Activated CD8-positive, alpha-beta T cell treated with anti-CD3 and anti-CD28 coated beads, Interleukin-2, amount 10 ng/mL, durations not matched to agents 7 days and 5 days (primary cell): ENCODE measurements at regions not wholly inside any gene's neighbourhood (a gene's known extent, or its start where the extent isn't known, plus 50 kb on each side); places are given as distances from the start of the nearest gene placed in this dataset.
A peak's percentile ranks its signal among the peaks of the same experiment; 100 is the strongest.

Source experiments
- ATAC-seq: fragments of 150-1000 bp; cut with Tn5 transposase; one replicate; pipeline ENCODE4 v1.10.0; 2021; ENCODE audit warnings: moderate library complexity
- CTCF ChIA-PET: fragments of 350-600 bp; sonication (Branson Sonifier 250); formaldehyde crosslinking; loops from one replicate; lab custom pipeline; 2021; ENCODE audit warnings: antibody characterized with exemption; lab: Charles Lee
- POLR2A ChIA-PET: fragments of 350-600 bp; sonication (Branson Sonifier 250); formaldehyde crosslinking; loops from one replicate; lab custom pipeline; 2021; ENCODE audit warnings: antibody characterized with exemption; lab: Charles Lee
- DNase-seq: peaks from one replicate; pipeline ENCODE4 v3.0.0-alpha.2; 2020
- H3K27ac Mint-ChIP-seq: one replicate; pipeline ENCODE4 v1.8.0; 2021; ENCODE audit warnings: mild to moderate bottlenecking, mixed read lengths
- H3K27me3 Mint-ChIP-seq: one replicate; pipeline ENCODE4 v1.8.0; 2021; ENCODE audit warnings: low read depth, mixed read lengths
- H3K36me3 Mint-ChIP-seq: one replicate; pipeline ENCODE4 v1.8.0; 2021; ENCODE audit warnings: low read depth, mixed read lengths
- H3K4me1 Mint-ChIP-seq: one replicate; pipeline ENCODE4 v1.8.0; 2021; ENCODE audit warnings: low read depth, mixed read lengths
- H3K4me3 Mint-ChIP-seq: one replicate; pipeline ENCODE4 v1.8.0; 2021; ENCODE audit warnings: mild to moderate bottlenecking, mixed read lengths
- H3K9me3 Mint-ChIP-seq: one replicate; pipeline ENCODE4 v1.8.0; 2022; ENCODE audit warnings: mixed read lengths; ENCODE audit not compliant: insufficient read depth

- Mint-ChIP-seq H3K4me1 (peaks cover 35% of the 10 kb centered on the region), H3K9me3 (no peaks in the 10 kb centered on the region), H3K27me3 (no peaks in the 10 kb centered on the region), H3K27ac (peak overlapping the region; percentile 84), H3K36me3 (no peaks in the 10 kb centered on the region), H3K4me3 (peak overlapping the region; percentile 52)
- DNase-seq, result peak; percentile 75
- ATAC-seq, result peak; percentile 75
- POLR2A ChIA-PET, result no interaction called here
- CTCF ChIA-PET, result no interaction called here
Observed at GRCh38 chr6:14857501-14857900, 388.4 kb upstream of the JARID2 start.

- no peaks in the 10 kb centered on the region for H3K9me3 Mint-ChIP-seq
- ATAC-seq, result no peak
- no peak overlapping the region for H3K4me3 Mint-ChIP-seq
- H3K27ac Mint-ChIP-seq, result no peak overlapping the region
- H3K4me1 Mint-ChIP-seq, result peaks cover 35% of the 10 kb centered on the region
- no peaks in the 10 kb centered on the region for H3K36me3 Mint-ChIP-seq
- H3K27me3 Mint-ChIP-seq, result no peaks in the 10 kb centered on the region
- POLR2A ChIA-PET, result no interaction called here
- DNase-seq, result no peak
- CTCF ChIA-PET, result no interaction called here
Observed at GRCh38 chr6:14858808-14859207, 387.1 kb upstream of the JARID2 start.

- Mint-ChIP-seq H3K4me3 (no peak overlapping the region), H3K9me3 (no peaks in the 10 kb centered on the region), H3K27me3 (no peaks in the 10 kb centered on the region), H3K36me3 (no peaks in the 10 kb centered on the region), H3K27ac (no peak overlapping the region), H3K4me1 (peaks cover 44% of the 10 kb centered on the region)
- DNase-seq (no peak), ATAC-seq (no peak)
- ChIA-PET POLR2A (interaction anchor here (0.6 kb wide), 1 partner anchor 1002 kb away, joined by 3 read pairs; no protein-coding TSS in a partner anchor), CTCF (interaction anchor here (0.6 kb wide), 1 partner anchor 20 kb away, joined by 6 read pairs; no protein-coding TSS in a partner anchor)
Observed at GRCh38 chr6:14860774-14861173, 385.1 kb upstream of the JARID2 start.

GRCh38 chr6:14861491-14861943 is 384.4 kb upstream of the JARID2 start:
- H3K36me3 Mint-ChIP-seq, result no peaks in the 10 kb centered on the region
- no peak overlapping the region for H3K27ac Mint-ChIP-seq
- POLR2A ChIA-PET, result no interaction called here
- peaks cover 47% of the 10 kb centered on the region for H3K4me1 Mint-ChIP-seq
- peak; percentile 46 for DNase-seq
- H3K4me3 Mint-ChIP-seq, result no peak overlapping the region
- H3K27me3 Mint-ChIP-seq, result no peaks in the 10 kb centered on the region
- no peaks in the 10 kb centered on the region for H3K9me3 Mint-ChIP-seq
- CTCF ChIA-PET, result interaction anchor here (0.6 kb wide), 2 partner anchors 20 to 231 kb away, joined by 3 to 6 read pairs; no protein-coding TSS in a partner anchor
- ATAC-seq, result peak; percentile 31

- ChIA-PET POLR2A (no interaction called here), CTCF (no interaction called here)
- ATAC-seq (no peak), DNase-seq (no peak)
- H3K9me3 Mint-ChIP-seq, result no peaks in the 10 kb centered on the region
- H3K4me1 Mint-ChIP-seq, result peaks cover 40% of the 10 kb centered on the region
- no peaks in the 10 kb centered on the region for H3K36me3 Mint-ChIP-seq
- H3K27me3 Mint-ChIP-seq, result no peaks in the 10 kb centered on the region
- H3K4me3 Mint-ChIP-seq, result no peak overlapping the region
- H3K27ac Mint-ChIP-seq, result no peak overlapping the region
Observed at GRCh38 chr6:14862845-14863244, 383.0 kb upstream of the JARID2 start.

GRCh38 chr6:14863902-14864850 is 381.7 kb upstream of the JARID2 start:
- ChIA-PET CTCF (interaction anchor here (0.5 kb wide), 1 partner anchor 761 kb away, joined by 4 read pairs; no protein-coding TSS in a partner anchor), POLR2A (no interaction called here)
- peaks cover 34% of the 10 kb centered on the region for H3K4me1 Mint-ChIP-seq
- DNase-seq (no peak), ATAC-seq (no peak)
- no peaks in the 10 kb centered on the region for H3K36me3 Mint-ChIP-seq
- H3K27ac Mint-ChIP-seq, result no peak overlapping the region
- H3K9me3 Mint-ChIP-seq, result no peaks in the 10 kb centered on the region
- no peaks in the 10 kb centered on the region for H3K27me3 Mint-ChIP-seq
- no peak overlapping the region for H3K4me3 Mint-ChIP-seq

GRCh38 chr6:14865531-14866100 is 380.3 kb upstream of the JARID2 start:
- ChIA-PET CTCF (interaction anchor here (1.0 kb wide), 1 partner anchor 30 kb away, joined by 4 read pairs; no protein-coding TSS in a partner anchor), POLR2A (no interaction called here)
- peak; percentile 40 for DNase-seq
- peak; percentile 51 for ATAC-seq
- no peaks in the 10 kb centered on the region for H3K27me3 Mint-ChIP-seq
- no peaks in the 10 kb centered on the region for H3K9me3 Mint-ChIP-seq
- peaks cover 33% of the 10 kb centered on the region for H3K4me1 Mint-ChIP-seq
- peak overlapping the region; percentile 74 for H3K27ac Mint-ChIP-seq
- no peaks in the 10 kb centered on the region for H3K36me3 Mint-ChIP-seq
- H3K4me3 Mint-ChIP-seq, result no peak overlapping the region

GRCh38 chr6:14867802-14868201 is 378.1 kb upstream of the JARID2 start:
- DNase-seq, result no peak
- H3K4me1 Mint-ChIP-seq, result peaks cover 21% of the 10 kb centered on the region
- H3K9me3 Mint-ChIP-seq, result no peaks in the 10 kb centered on the region
- ATAC-seq, result no peak
- ChIA-PET CTCF (interaction anchor here (1.2 kb wide), 1 partner anchor 9 kb away, joined by 4 read pairs; no protein-coding TSS in a partner anchor), POLR2A (interaction anchor here (0.5 to 0.6 kb wide), 2 partner anchors 9 to 183 kb away, joined by 3 read pairs; no protein-coding TSS in a partner anchor)
- no peaks in the 10 kb centered on the region for H3K36me3 Mint-ChIP-seq
- H3K4me3 Mint-ChIP-seq, result no peak overlapping the region
- H3K27me3 Mint-ChIP-seq, result no peaks in the 10 kb centered on the region
- H3K27ac Mint-ChIP-seq, result no peak overlapping the region

- ChIA-PET POLR2A (interaction anchor here (1.0 kb wide), 1 partner anchor 1285 kb away, joined by 3 read pairs; no protein-coding TSS in a partner anchor), CTCF (no interaction called here)
- DNase-seq (no peak), ATAC-seq (no peak)
- Mint-ChIP-seq H3K4me1 (peaks cover 31% of the 10 kb centered on the region), H3K36me3 (no peaks in the 10 kb centered on the region), H3K27ac (no peak overlapping the region), H3K4me3 (no peak overlapping the region), H3K9me3 (no peaks in the 10 kb centered on the region), H3K27me3 (no peaks in the 10 kb centered on the region)
Observed at GRCh38 chr6:14871221-14871620, 374.6 kb upstream of the JARID2 start.

GRCh38 chr6:14873101-14873500 is 372.8 kb upstream of the JARID2 start:
- Mint-ChIP-seq H3K4me3 (no peak overlapping the region), H3K36me3 (no peaks in the 10 kb centered on the region), H3K9me3 (no peaks in the 10 kb centered on the region), H3K4me1 (peaks cover 46% of the 10 kb centered on the region), H3K27ac (no peak overlapping the region), H3K27me3 (no peaks in the 10 kb centered on the region)
- ChIA-PET CTCF (no interaction called here), POLR2A (no interaction called here)
- ATAC-seq (no peak), DNase-seq (no peak)

GRCh38 chr6:14873781-14874441 is 372.0 kb upstream of the JARID2 start:
- no peaks in the 10 kb centered on the region for H3K27me3 Mint-ChIP-seq
- peaks cover 3% of the 10 kb centered on the region for H3K36me3 Mint-ChIP-seq
- H3K4me3 Mint-ChIP-seq, result no peak overlapping the region
- POLR2A ChIA-PET, result no interaction called here
- CTCF ChIA-PET, result no interaction called here
- no peaks in the 10 kb centered on the region for H3K9me3 Mint-ChIP-seq
- no peak overlapping the region for H3K27ac Mint-ChIP-seq
- DNase-seq (no peak), ATAC-seq (no peak)
- peaks cover 52% of the 10 kb centered on the region for H3K4me1 Mint-ChIP-seq
